ENCODE measurements at regions not wholly inside any gene's neighbourhood (a gene's known extent, or its start where the extent isn't known, plus 50 kb on each side); places are given as distances from the start of the nearest gene placed in this dataset.

GRCh38 chr7:11895337-11895736 is 63.3 kb upstream of the THSD7A start:
- Mint-ChIP-seq H3K27ac (ENCODE audit: unreplicated experiment) (no peak overlapping the region), H3K9me3 (no peaks in the 10 kb centered on the region), H3K27me3 (ENCODE audit: low read depth) (no peaks in the 10 kb centered on the region), H3K4me3 (no peak overlapping the region), H3K36me3 (ENCODE audit: low read depth) (no peaks in the 10 kb centered on the region), H3K4me1 (no peaks in the 10 kb centered on the region)
- DNase-seq (ENCODE audit: low read depth, low spot score), result no peak
- TF ChIP-seq CTCF (conservative IDR thresholded peaks at IDR 0.05), result no peak

- Mint-ChIP-seq H3K36me3 (ENCODE audit: low read depth) (no peaks in the 10 kb centered on the region), H3K4me1 (no peaks in the 10 kb centered on the region), H3K9me3 (no peaks in the 10 kb centered on the region), H3K4me3 (no peak overlapping the region), H3K27ac (ENCODE audit: unreplicated experiment) (no peak overlapping the region), H3K27me3 (ENCODE audit: low read depth) (no peaks in the 10 kb centered on the region)
- DNase-seq (ENCODE audit: low read depth, low spot score), result no peak
- no peak for TF ChIP-seq CTCF (conservative IDR thresholded peaks at IDR 0.05)
These were observed 64.7 kb upstream of the THSD7A start for GRCh38 chr7:11896663-11897062.

- TF ChIP-seq CTCF (conservative IDR thresholded peaks at IDR 0.05), result no peak
- H3K4me3 Mint-ChIP-seq, result no peak overlapping the region
- peaks cover 2% of the 10 kb centered on the region for H3K9me3 Mint-ChIP-seq
- no peaks in the 10 kb centered on the region for H3K36me3 Mint-ChIP-seq (ENCODE audit: low read depth)
- DNase-seq (ENCODE audit: low read depth, low spot score), result no peak
- H3K27me3 Mint-ChIP-seq (ENCODE audit: low read depth), result no peaks in the 10 kb centered on the region
- H3K4me1 Mint-ChIP-seq, result no peaks in the 10 kb centered on the region
- H3K27ac Mint-ChIP-seq (ENCODE audit: unreplicated experiment), result no peak overlapping the region
These were observed 67.2 kb upstream of the THSD7A start for GRCh38 chr7:11899247-11899646.

- no peaks in the 10 kb centered on the region for H3K36me3 Mint-ChIP-seq (ENCODE audit: low read depth)
- no peaks in the 10 kb centered on the region for H3K4me1 Mint-ChIP-seq
- no peak overlapping the region for H3K27ac Mint-ChIP-seq (ENCODE audit: unreplicated experiment)
- no peak for DNase-seq (ENCODE audit: low read depth, low spot score)
- no peak for TF ChIP-seq CTCF (conservative IDR thresholded peaks at IDR 0.05)
- H3K9me3 Mint-ChIP-seq, result no peaks in the 10 kb centered on the region
- H3K27me3 Mint-ChIP-seq (ENCODE audit: low read depth), result no peaks in the 10 kb centered on the region
- no peak overlapping the region for H3K4me3 Mint-ChIP-seq
These were observed 78.3 kb upstream of the THSD7A start for GRCh38 chr7:11910253-11910652.

- Mint-ChIP-seq H3K4me3 (no peak overlapping the region), H3K27ac (ENCODE audit: unreplicated experiment) (no peak overlapping the region), H3K4me1 (no peaks in the 10 kb centered on the region), H3K9me3 (no peaks in the 10 kb centered on the region), H3K36me3 (ENCODE audit: low read depth) (no peaks in the 10 kb centered on the region), H3K27me3 (ENCODE audit: low read depth) (no peaks in the 10 kb centered on the region)
- no peak for DNase-seq (ENCODE audit: low read depth, low spot score)
- no peak for TF ChIP-seq CTCF (conservative IDR thresholded peaks at IDR 0.05)
These were observed 79.9 kb upstream of the THSD7A start for GRCh38 chr7:11911900-11912299.

DNA sequence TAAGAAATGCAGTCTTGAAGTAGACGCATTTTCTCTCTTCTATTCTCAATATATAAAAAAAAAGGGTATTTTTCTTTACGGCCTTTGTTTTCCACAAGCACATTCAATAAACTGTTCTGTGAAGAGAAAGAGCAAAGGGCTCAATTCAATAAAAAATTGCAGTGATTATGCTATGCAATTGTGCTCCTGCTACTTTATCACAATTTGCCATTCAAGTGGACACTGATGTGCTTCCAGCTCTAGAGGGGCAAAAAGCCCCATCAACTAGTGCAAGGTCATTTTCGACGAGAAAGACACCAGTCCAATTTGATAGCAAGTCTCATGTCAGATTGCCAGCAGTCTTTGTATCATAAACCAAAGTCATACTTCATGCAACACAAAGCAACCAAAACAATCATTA is 82.6 kb upstream of the THSD7A start:
- DNase-seq (ENCODE audit: low read depth, low spot score), result no peak
- Mint-ChIP-seq H3K4me1 (no peaks in the 10 kb centered on the region), H3K27me3 (ENCODE audit: low read depth) (no peaks in the 10 kb centered on the region), H3K9me3 (no peaks in the 10 kb centered on the region), H3K4me3 (no peak overlapping the region), H3K36me3 (ENCODE audit: low read depth) (no peaks in the 10 kb centered on the region), H3K27ac (ENCODE audit: unreplicated experiment) (no peak overlapping the region)
- no peak for TF ChIP-seq CTCF (conservative IDR thresholded peaks at IDR 0.05)

Measured in neural crest cell (in vitro differentiated cells).